NOMO-1 (cell line): ENCODE measurements at regions not wholly inside any gene's neighbourhood (a gene's known extent, or its start where the extent isn't known, plus 50 kb on each side); places are given as distances from the start of the nearest gene placed in this dataset.

Experiments
- DNase-seq, 2 experiments: peaks; one replicate each; lab custom pipeline; 2025; ENCODE audit not compliant: unreplicated experiment in 2 of 2; lab: John Stamatoyannopoulos, UW

- DNase-seq = no peak
These were observed 457.8 kb upstream of the ZNF385D start for GRCh38 chr3:22208844-22209243.

DNA sequence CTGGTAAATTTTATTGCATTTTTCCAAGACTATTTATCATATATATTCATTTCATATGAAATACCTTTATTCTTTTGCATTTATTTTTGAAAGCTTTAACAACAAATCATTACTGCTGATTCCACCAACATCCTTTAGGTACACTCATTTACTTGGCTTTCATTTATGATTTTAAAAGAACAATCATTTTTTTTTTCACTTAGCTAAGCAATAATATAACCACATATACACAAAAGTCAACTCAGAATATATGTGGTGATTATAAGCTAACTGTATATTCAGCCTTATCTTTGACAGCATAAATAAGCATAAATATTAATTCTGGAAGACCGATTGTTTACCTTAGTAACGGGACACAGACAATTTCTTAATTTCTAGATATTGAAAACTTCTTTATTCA, 458.6 kb upstream of the ZNF385D start:
- no peak for DNase-seq

GRCh38 chr3:22210693-22211092, 459.7 kb upstream of the ZNF385D start:
- DNase-seq = no peak

GRCh38 chr3:22216601-22217000, 465.6 kb upstream of the ZNF385D start:
- no peak for DNase-seq

DNA sequence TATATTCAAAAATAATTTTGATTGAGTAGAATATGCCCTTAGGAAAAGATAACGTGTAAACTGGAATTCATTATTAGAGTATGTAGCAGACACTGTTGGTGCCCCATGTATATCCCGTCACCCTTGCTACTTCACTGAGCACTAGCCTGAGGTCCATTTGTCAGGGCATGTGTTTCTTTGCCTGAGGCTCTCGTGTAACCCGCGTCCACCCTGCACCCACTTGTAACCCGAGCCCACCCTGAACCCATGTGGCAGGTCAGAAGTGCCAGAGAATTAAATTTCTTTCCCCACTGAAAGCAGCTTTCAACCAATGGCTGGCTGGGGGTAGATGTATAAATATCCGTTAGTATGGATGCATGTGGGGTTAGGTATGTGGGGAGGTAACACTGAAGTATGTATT, 474.2 kb upstream of the ZNF385D start:
- DNase-seq = no peak

GRCh38 chr3:22228705-22229104, 477.7 kb upstream of the ZNF385D start:
- no peak for DNase-seq

GRCh38 chr3:22231061-22231460, 480.1 kb upstream of the ZNF385D start:
- peak; percentile 0 to 13 for DNase-seq

DNA sequence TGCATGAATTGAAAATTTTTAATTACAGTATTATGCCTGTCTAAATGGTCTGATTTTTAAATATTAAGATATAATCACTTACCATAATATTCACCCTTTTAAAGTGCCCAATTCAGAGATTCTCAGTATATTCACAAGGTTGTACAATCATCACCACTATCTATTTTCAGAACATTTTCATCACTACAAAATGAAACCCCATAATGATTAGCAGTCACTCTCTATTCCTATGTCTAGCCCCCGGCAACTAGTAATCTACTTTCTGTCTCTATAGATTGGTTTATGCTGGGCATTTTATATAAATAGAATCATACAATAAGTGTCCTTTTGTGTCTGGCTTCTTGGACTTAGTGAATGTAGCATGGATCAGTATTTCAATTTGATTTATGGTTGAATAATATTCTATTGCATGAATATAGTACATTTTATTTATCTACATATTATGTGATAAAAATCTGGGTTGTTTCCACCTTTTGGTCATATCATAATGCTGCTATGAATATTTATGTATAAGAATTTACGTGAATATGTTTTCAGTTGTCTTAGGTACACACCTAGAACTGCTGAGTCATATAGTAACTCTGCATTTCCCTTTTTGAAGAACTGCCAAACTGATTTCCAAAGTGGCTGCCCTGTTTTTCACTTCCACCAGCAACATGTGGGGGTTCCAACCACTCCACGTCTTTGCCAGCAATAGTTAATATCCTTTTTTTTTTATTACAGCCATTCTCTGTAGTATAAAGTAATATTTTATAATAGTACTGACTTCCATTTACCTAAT, 485.7 kb upstream of the ZNF385D start:
- DNase-seq = peak; percentile 25 to 73

DNA sequence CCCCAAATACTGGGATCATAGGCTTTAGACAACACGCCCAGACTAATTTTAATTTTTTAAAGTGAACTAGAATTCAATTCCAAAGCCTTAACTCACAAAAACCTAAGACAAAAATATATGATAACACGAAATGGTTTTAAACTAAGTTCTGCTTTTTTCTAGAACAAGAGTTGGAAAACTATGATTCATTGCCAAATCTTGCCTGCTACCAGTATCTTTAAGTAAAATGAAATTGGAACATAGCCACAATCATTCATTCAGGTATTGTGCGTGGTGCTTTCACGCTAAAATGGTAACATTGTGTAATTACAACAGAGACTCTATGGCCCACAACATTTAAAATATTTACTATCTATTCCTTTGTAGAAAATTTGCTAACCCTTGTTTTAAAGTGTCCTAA, 488.0 kb upstream of the ZNF385D start:
- peak; percentile 4 to 47 for DNase-seq

DNA sequence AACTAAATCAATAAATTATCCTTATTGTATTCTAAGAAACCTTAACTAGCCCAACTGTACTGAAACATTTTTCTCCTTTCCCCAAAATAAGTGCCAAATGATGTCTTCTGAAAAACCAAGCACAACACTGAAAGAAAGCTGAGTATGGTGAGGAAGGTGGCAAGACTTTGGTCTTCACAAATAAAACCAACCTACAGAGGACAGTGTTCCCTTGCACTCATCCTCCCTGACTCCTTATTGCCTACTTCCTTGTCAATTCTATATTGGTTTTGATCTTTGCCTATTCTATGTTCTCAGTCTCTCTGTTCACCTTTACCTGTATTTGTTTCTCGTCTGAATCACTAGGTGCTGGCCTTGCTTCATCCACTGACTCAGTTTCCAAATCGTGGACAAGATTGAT, 490.1 kb upstream of the ZNF385D start:
- DNase-seq = no peak

DNA sequence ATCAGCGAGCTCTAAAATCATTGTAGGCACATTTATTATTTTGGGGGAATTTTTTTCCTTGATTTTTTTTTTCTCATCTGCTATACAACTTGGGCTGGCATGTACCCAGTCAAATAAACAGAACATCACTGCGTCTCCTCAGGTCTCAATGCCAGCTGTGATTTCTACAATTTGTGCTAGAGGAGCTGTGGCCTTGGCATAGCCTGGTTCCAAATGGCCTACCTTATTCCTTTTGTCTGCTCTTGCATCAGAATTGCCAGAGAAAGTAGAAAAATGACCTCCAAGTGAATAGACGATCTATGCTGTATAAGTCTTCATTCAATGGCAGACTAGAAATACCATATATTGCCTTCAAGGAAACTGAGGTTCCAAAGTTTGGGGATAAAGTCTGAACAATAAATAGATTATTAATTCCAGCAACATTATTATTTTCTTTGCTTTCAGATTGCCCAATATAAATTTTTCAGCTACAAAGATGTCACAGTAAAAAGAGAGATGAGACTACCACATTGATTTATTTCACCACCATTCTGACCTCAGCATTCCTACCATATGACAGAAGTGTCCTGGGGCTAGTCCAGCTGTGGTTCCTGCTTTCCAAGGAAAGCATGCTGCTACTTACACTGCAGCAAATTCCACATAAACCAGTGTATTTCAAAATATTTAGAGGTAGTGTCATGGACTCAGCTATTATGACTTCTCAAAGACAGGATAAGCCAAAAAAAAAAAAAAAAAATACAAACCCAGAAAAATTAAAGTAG, 493.9 kb upstream of the ZNF385D start:
- DNase-seq = no peak

DNA sequence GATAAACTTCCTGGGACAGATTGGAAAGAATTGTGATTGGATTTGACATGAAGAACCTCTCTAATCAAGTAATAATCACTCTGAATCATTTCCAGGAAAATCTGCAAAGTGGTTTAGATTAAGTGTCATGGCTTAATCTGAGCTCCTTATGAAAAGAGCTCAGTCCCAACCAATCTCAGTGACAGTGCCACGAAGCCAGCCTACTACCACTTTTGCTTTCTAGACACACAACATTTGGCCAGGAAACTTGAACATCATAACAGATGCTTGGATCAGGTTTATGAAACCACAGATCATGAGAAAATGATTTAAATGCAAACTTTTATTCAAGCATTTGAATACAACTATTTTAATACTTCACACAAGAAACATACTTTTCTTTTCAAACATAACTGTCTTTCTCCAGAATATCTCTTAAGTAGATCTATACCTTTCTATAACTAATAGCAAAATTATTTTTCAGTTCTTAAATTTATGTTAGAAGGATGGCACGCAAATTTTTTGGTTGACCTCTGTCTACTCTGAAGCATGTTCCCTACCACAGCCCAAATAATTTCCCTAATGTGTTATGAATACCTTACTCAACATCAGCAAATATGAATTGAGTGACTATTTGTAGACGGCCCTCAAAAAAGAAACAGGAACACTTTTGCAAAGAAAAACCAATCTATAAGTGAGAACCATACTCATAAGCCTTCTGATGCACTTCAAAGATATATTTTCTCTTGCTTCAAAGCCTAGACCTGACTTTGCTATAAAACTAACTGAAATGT, 495.0 kb upstream of the ZNF385D start:
- DNase-seq = no peak

DNA sequence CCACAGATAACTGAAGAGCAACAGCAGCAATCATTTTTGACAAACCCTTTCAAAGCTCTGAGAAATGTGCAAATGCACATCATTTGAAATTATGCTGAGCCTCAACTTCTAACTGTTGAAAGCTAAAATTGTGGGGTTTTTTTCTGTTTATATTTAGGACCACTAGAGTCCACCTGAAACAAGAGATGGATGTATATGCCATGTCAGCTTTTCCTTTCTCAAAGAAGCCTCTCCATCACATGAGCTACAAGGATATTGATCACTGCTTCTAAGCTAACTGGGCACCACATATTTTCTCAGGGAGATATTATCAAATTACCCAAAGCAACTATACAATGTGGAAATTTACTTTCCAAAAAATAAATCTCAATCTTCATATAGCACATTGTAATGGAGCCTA, 498.6 kb upstream of the ZNF385D start:
- DNase-seq = no peak

DNA sequence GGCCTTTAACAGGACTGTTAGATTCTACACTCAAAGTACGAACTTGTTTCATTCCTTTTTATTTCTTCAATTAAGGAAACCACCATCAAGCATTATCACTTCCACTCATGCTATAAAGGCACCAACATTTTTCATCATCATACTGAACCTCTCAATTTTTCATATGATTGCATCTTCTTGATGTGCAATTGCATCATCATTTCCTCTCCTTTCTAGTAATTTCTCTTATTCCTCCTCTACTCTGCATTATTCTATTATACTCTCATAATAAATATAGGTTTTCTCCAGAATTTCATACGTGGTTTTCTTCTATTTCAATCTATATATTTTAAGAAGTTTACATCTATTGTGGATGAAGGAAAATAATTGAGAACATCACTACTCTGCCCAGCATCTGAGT, 506.2 kb upstream of the ZNF385D start:
- DNase-seq = no peak

DNA sequence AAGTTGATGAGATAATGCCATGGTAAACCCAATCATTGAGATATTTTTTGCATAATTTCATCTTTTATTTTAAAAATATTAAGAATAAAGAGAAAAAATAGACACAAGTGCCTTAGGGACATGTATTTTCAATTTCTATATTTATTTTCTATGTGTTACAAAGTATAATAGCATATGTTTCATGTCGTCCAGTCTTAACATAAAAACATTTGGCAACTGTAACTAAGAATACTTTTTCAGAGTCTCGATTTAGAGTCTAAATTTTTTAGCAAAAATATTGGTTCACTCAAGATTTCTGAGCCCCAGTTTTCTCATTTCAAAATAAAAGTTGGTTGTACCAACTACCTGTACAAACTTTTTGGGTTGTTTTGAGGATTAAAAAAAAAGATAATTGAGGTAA, 511.4 kb upstream of the ZNF385D start:
- no peak for DNase-seq

GRCh38 chr3:22263042-22263441, 512.0 kb upstream of the ZNF385D start:
- no peak for DNase-seq

GRCh38 chr3:22265403-22265802, 514.4 kb upstream of the ZNF385D start:
- peak in 1 of 2 experiments; percentile 9 for DNase-seq

GRCh38 chr3:22269831-22270230, 518.8 kb upstream of the ZNF385D start:
- no peak for DNase-seq

GRCh38 chr3:22276351-22276750, 525.3 kb upstream of the ZNF385D start:
- DNase-seq = no peak

DNA sequence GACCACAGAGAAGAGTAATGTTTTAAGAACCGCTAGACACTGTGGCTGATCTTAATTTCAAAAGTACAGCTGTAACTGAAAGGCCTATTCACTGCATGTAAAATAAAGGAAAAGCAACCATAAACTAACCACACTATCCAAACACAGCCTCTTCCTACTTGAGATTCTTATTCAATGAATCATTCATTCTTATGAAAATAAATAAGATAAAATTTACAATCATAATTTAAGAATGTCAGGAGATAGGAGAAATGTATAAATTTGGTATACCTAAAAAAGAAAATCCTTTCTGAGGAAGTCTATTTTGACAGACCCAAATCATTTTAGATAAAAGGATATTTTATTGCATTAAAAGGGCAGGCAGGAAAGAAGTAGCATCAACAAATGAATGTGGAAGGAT, 533.5 kb upstream of the ZNF385D start:
- no peak for DNase-seq

GRCh38 chr3:22288756-22289155, 537.7 kb upstream of the ZNF385D start:
- DNase-seq = no peak

GRCh38 chr3:22292681-22293080, 541.7 kb upstream of the ZNF385D start:
- DNase-seq = no peak
